Cardiac muscle cell (in vitro differentiated cells and primary cell): ENCODE measurements at regions not wholly inside any gene's neighbourhood (a gene's known extent, or its start where the extent isn't known, plus 50 kb on each side); places are given as distances from the start of the nearest gene placed in this dataset.

Experiments used
- DNase-seq, 2 donors: peaks; one replicate each; pipeline versions ENCODE4 v3.0.0 to v3.0.0-alpha.2; 2010 to 2017; ENCODE audit warnings: low read depth in 1 of 2, low spot score in 1 of 2
- H3K27ac ChIP-seq: fragments of 200-600 bp; sonication (generic); 2 replicates; pipeline ENCODE4 v1.5.1; 2016
- H3K27me3 ChIP-seq: fragments of 200-600 bp; sonication (generic); 2 replicates; pipeline ENCODE4 v1.6.0; 2016; ENCODE audit warnings: control low read depth
- H3K36me3 ChIP-seq: fragments of 200-600 bp; sonication (generic); 2 replicates; pipeline ENCODE4 v1.5.1; 2016; ENCODE audit warnings: control low read depth
- H3K4me1 ChIP-seq: fragments of 200-600 bp; sonication (generic); 2 replicates; pipeline ENCODE4 v1.8.1; 2017; ENCODE audit warnings: low read depth, mild to moderate bottlenecking, mixed run types
- H3K4me3 ChIP-seq: fragments of 200-600 bp; sonication (generic); 2 replicates; pipeline ENCODE4 v1.5.1; 2016; ENCODE audit warnings: mild to moderate bottlenecking
- H3K9me3 ChIP-seq: fragments of 200-600 bp; sonication (generic); 2 replicates; pipeline ENCODE4 v1.5.1; 2017; ENCODE audit warnings: low read depth, mild to moderate bottlenecking, control low read depth
- CTCF ChIP-seq: IDR thresholded peaks from 2 replicates; pipeline ENCODE4 v1.5.1; 2012; ENCODE audit warnings: low read depth, mild to moderate bottlenecking, low read length

- H3K4me3 ChIP-seq = no peak overlapping the region
- H3K27me3 ChIP-seq = peaks cover 5% of the 10 kb centered on the region
- H3K36me3 ChIP-seq = no peaks in the 10 kb centered on the region
Observed at GRCh38 chr2:18498531-18498930, 61.9 kb downstream of the RDH14 start.

GRCh38 chr2:18496516-18496915, 63.9 kb downstream of the RDH14 start:
- H3K27me3 ChIP-seq = peaks cover 7% of the 10 kb centered on the region
- no peaks in the 10 kb centered on the region for H3K4me1 ChIP-seq
- H3K9me3 ChIP-seq = no peaks in the 10 kb centered on the region
- TF ChIP-seq CTCF = no peak
- DNase-seq = no peak
- no peak overlapping the region for H3K4me3 ChIP-seq
- no peaks in the 10 kb centered on the region for H3K36me3 ChIP-seq
- no peak overlapping the region for H3K27ac ChIP-seq

More at GRCh38 chr2:18498531-18498930, 61.9 kb downstream of the RDH14 start:
- Histone ChIP-seq H3K27ac (no peak overlapping the region), H3K4me1 (no peaks in the 10 kb centered on the region), H3K9me3 (no peaks in the 10 kb centered on the region)
- no peak for DNase-seq
- TF ChIP-seq CTCF = no peak

GRCh38 chr2:18495058-18495457, 65.4 kb downstream of the RDH14 start:
- no peak overlapping the region for H3K27ac ChIP-seq
- DNase-seq = no peak
- TF ChIP-seq CTCF = no peak
- H3K4me1 ChIP-seq = no peaks in the 10 kb centered on the region
- peaks cover 3% of the 10 kb centered on the region for H3K27me3 ChIP-seq
- no peaks in the 10 kb centered on the region for H3K36me3 ChIP-seq
- H3K4me3 ChIP-seq = no peak overlapping the region
- H3K9me3 ChIP-seq = no peaks in the 10 kb centered on the region

DNA sequence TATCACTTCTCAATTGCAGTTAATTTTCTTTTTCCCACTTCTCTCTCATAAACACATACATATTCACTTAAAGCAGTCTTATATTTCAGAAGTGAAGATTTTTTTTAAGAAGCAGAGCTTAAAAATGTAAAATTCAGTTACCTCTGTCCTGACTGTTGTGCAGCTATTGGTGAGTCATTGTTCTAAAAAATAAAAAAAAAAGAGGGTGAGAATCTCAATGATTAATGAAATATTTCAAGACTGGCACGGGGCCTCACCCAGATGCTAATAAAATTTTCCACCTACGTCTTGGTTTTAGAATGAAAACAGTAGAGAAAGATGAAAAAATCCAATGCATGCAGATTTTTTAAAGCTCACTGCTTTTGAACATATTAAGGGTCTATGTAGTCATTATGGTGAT, 67.7 kb downstream of the RDH14 start:
- DNase-seq = no peak
- Histone ChIP-seq H3K27ac (no peak overlapping the region), H3K27me3 (peaks cover 3% of the 10 kb centered on the region), H3K9me3 (no peaks in the 10 kb centered on the region), H3K4me3 (no peak overlapping the region), H3K36me3 (no peaks in the 10 kb centered on the region), H3K4me1 (no peaks in the 10 kb centered on the region)
- no peak for TF ChIP-seq CTCF

DNA sequence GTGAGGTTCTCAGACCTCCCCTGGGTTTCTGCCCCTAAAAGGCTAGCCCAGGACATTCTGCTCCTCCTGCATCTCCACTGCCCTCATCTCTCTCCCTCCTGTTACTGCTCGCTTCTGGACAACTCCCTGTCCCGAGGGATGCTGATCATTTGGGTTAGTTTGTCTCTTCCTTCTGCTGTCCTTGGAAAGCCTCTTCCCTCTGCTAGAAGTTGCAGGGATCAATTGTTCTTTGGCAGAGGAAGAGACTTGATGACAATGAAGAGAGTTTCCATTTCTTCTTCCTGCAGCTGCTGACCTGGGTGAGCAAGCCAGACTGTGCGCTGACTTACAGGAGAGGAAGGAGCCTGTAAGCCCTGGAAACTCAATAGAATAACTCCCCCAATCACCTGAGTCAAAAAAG, 68.9 kb downstream of the RDH14 start:
- no peaks in the 10 kb centered on the region for H3K36me3 ChIP-seq
- no peak overlapping the region for H3K4me3 ChIP-seq
- H3K4me1 ChIP-seq = no peaks in the 10 kb centered on the region
- no peak for DNase-seq
- no peak for TF ChIP-seq CTCF
- peaks cover 3% of the 10 kb centered on the region for H3K27me3 ChIP-seq
- H3K27ac ChIP-seq = no peak overlapping the region
- no peaks in the 10 kb centered on the region for H3K9me3 ChIP-seq

GRCh38 chr2:18490901-18491300, 69.6 kb downstream of the RDH14 start:
- H3K27me3 ChIP-seq = peaks cover 3% of the 10 kb centered on the region
- TF ChIP-seq CTCF = no peak

More at GRCh38 chr2:18490901-18491300, 69.6 kb downstream of the RDH14 start:
- Histone ChIP-seq H3K4me3 (no peak overlapping the region), H3K9me3 (no peaks in the 10 kb centered on the region), H3K27ac (no peak overlapping the region), H3K4me1 (no peaks in the 10 kb centered on the region), H3K36me3 (no peaks in the 10 kb centered on the region)
- DNase-seq = no peak
